Common myeloid progenitor, CD34-positive (primary cell): ENCODE measurements at regions not wholly inside any gene's neighbourhood (a gene's known extent, or its start where the extent isn't known, plus 50 kb on each side); places are given as distances from the start of the nearest gene placed in this dataset.

ENCODE experiments used
- CTCF ChIA-PET: fragments of 350-600 bp; sonication (Branson Sonifier 250); formaldehyde crosslinking; loops from one replicate; lab custom pipeline; 2021; ENCODE audit warnings: antibody characterized with exemption; lab: Charles Lee
- POLR2A ChIA-PET: fragments of 350-600 bp; sonication (Branson Sonifier 250); formaldehyde crosslinking; loops from one replicate; lab custom pipeline; 2021; ENCODE audit warnings: antibody characterized with exemption; lab: Charles Lee
- DNase-seq, 3 donors: peaks; one replicate each; pipeline versions ENCODE4 v3.0.0 to v3.0.0-alpha.2; 2013
- H3K27ac ChIP-seq, 2 experiments: 1 replicate in 1 of 2; 2 replicates in 1 of 2; pipeline ENCODE4 v1.7.0; 2013; ENCODE audit warnings: inconsistent platforms in 2 of 2, low read length in 2 of 2, mild to moderate bottlenecking in 2 of 2, low read depth in 1 of 2, moderate library complexity in 1 of 2; ENCODE audit not compliant: severe bottlenecking in 2 of 2, insufficient read depth in 1 of 2, poor library complexity in 1 of 2
- H3K27me3 ChIP-seq, 5 experiments: replicated peaks in 2 of 5; 1 replicate in 3 of 5; 2 replicates in 2 of 5; pipeline versions ENCODE4 v1.6.1 to v1.7.0; 2013; ENCODE audit warnings: low read length in 4 of 5, mild to moderate bottlenecking in 2 of 5, moderate library complexity in 2 of 5, inconsistent platforms in 1 of 5; ENCODE audit not compliant: insufficient read depth in 5 of 5, control insufficient read depth in 4 of 5
- H3K36me3 ChIP-seq, 4 experiments: 1 replicate in 2 of 4; 2 replicates in 2 of 4; pipeline versions ENCODE4 v1.6.1 to v1.7.0; 2013; ENCODE audit warnings: low read length in 3 of 4, control low read depth in 1 of 4, mild to moderate bottlenecking in 1 of 4; ENCODE audit not compliant: control insufficient read depth in 4 of 4, insufficient read depth in 4 of 4
- H3K4me1 ChIP-seq, 4 experiments: 1 replicate in 3 of 4; 2 replicates in 1 of 4; pipeline versions ENCODE4 v1.6.1 to v1.7.1; 2013; ENCODE audit warnings: low read length in 3 of 4, mild to moderate bottlenecking in 3 of 4, control low read depth in 1 of 4, inconsistent platforms in 1 of 4, moderate library complexity in 1 of 4; ENCODE audit not compliant: control insufficient read depth in 4 of 4, insufficient read depth in 4 of 4; ENCODE audit errors: control extremely low read depth in 1 of 4
- H3K4me3 ChIP-seq, 7 experiments: 1 replicate in 4 of 7; 2 replicates in 3 of 7; pipeline versions ENCODE4 v1.5.1 to v1.7.0; 2013; ENCODE audit warnings: mild to moderate bottlenecking in 7 of 7, low read length in 6 of 7, moderate library complexity in 6 of 7, inconsistent platforms in 2 of 7, low read depth in 2 of 7, control low read depth in 1 of 7; ENCODE audit not compliant: insufficient read depth in 4 of 7, control insufficient read depth in 1 of 7; ENCODE audit errors: extremely low read depth in 1 of 7
- H3K9me3 ChIP-seq, 5 experiments: 1 replicate in 4 of 5; 2 replicates in 1 of 5; pipeline versions ENCODE4 v1.6.1 to v1.7.1; 2013; ENCODE audit warnings: low read length in 4 of 5, mild to moderate bottlenecking in 2 of 5, inconsistent platforms in 1 of 5, low read depth in 1 of 5, moderate library complexity in 1 of 5; ENCODE audit not compliant: control insufficient read depth in 4 of 5, insufficient read depth in 2 of 5; ENCODE audit errors: control extremely low read depth in 1 of 5
- WGBS: methylation state at CpG from one replicate; pipeline ENCODE4 v1.1.5; 2013; ENCODE audit not compliant: insufficient coverage; 5-methylcytosine and 5-hydroxymethylcytosine counted together

DNA sequence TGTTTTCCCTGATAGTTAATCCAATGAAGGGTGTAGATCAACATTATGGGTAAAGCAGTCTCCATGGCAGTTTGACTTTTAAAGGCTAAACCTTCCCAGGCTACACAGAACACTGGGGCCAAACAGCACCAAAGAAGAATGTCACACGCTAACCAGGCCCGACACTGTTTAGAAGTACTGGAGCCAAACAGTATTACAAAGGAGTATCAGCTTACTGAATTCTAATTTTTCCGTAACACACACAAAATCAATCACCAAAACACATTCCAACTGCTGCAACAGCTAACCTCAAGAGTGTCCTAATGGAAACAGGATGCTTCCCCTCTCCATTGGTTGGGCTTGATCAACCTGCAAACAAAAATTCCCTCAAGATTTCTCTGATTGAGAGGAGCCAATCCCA lies 783.5 kb downstream of the PCDH18 start:
- no peak for DNase-seq
- H3K4me3 ChIP-seq = no peak overlapping the region
- no peak overlapping the region for H3K27ac ChIP-seq
- CTCF ChIA-PET = no interaction called here
- POLR2A ChIA-PET = no interaction called here
- no peaks in the 10 kb centered on the region for H3K9me3 ChIP-seq
- 100% methylated on average over 3 of the region's 3 CpGs for WGBS
- no peaks in the 10 kb centered on the region for H3K4me1 ChIP-seq
- H3K36me3 ChIP-seq = no peaks in the 10 kb centered on the region
- H3K27me3 ChIP-seq = no peaks in the 10 kb centered on the region

DNA sequence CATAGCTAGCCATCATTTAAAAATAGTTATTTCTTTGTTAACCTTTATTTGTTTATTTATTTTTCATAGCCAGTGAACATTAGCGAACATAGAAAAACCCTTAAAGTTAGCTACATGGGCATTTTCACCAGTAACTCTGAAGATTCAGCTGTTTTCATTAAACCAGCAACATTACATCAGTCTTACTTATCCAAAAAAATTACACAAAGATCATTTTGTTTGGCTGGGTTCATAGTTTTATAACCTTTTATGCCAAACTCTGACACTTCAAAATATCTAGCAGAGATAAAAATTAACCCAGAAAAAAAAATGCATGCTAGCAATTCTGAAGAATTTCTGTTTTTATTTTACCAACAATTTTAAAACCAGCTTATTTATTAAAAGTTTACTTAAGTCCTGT lies 784.1 kb downstream of the PCDH18 start:
- CTCF ChIA-PET = no interaction called here
- H3K27ac ChIP-seq = no peak overlapping the region
- no peaks in the 10 kb centered on the region for H3K36me3 ChIP-seq
- H3K4me1 ChIP-seq = no peaks in the 10 kb centered on the region
- POLR2A ChIA-PET = no interaction called here
- no peak for DNase-seq
- H3K4me3 ChIP-seq = no peak overlapping the region
- no peaks in the 10 kb centered on the region for H3K27me3 ChIP-seq
- H3K9me3 ChIP-seq = no peaks in the 10 kb centered on the region
- WGBS = 100% methylated on average over 1 of the region's 1 CpG

DNA sequence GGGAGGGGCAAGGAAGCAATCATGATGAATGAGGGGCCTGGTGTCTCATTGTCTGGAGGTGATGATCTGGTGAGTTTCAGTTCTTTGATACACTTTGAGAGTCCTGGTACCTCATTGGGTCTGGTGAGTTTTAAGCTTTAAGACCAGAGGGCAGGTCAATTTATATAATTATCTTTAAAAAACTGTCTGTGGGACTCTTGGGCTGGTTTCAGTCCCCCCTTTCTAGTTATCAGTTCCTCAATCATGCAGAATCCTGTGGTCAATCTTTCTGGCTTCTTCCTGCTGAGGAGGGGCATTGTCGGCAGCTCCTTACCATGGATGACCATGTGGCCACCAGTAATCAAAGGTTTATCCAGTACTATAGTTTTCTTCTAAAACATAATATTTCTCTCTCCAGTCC lies 789.1 kb downstream of the PCDH18 start:
- H3K4me3 ChIP-seq = no peak overlapping the region
- CTCF ChIA-PET = no interaction called here
- no peaks in the 10 kb centered on the region for H3K36me3 ChIP-seq
- POLR2A ChIA-PET = no interaction called here
- WGBS = 80% methylated on average over 1 of the region's 1 CpG
- H3K27ac ChIP-seq = no peak overlapping the region
- H3K4me1 ChIP-seq = no peaks in the 10 kb centered on the region
- no peak for DNase-seq
- no peaks in the 10 kb centered on the region for H3K27me3 ChIP-seq
- no peaks in the 10 kb centered on the region for H3K9me3 ChIP-seq

DNA sequence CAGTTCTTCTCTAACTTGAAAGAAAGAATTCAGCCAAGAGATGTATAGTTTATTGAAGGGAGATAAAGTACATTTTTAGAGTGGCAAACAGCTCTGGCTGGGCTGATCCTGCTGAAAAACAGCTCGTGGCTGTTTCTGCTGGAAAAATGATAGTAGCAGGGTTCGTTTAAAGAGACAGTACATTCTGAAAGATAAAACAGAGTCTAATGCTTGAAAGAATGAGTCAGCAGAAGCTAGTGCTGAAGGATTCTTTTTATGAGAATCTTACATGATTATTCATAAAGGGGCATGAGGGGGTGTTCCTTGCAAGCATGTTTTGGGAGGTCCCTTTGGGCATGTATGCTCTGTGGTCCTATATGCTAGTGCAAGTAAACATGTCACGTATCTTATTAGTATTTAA lies 790.0 kb downstream of the PCDH18 start:
- ChIA-PET POLR2A (no interaction called here), CTCF (no interaction called here)
- H3K4me1 ChIP-seq = no peaks in the 10 kb centered on the region
- WGBS = 86% methylated on average over 2 of the region's 3 CpGs
- no peaks in the 10 kb centered on the region for H3K27me3 ChIP-seq
- no peak overlapping the region for H3K27ac ChIP-seq
- H3K9me3 ChIP-seq = no peaks in the 10 kb centered on the region
- no peak for DNase-seq
- H3K4me3 ChIP-seq = no peak overlapping the region
- H3K36me3 ChIP-seq = no peaks in the 10 kb centered on the region

DNA sequence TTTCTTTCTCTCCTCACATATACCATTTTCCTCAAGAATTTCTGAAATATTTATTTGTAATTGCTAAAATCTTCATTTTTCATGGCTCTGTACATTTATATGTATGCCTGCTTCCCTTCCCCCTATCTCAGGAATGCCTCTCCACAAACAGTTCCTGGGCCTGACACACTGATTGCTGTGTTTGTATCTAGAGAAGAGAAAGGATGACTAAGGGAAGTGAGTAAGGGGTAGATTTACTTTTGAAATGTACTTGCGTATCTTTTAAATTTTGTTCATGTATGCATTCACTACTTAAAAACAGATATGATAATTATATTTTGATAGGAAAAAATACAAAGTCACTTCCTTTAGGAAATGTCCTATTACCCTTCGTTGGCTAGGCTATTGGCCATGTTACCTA lies 790.8 kb downstream of the PCDH18 start:
- WGBS = no CpG with 5 or more reads among the region's 2 CpGs
- no peaks in the 10 kb centered on the region for H3K27me3 ChIP-seq
- H3K4me3 ChIP-seq = no peak overlapping the region
- POLR2A ChIA-PET = no interaction called here
- H3K36me3 ChIP-seq = no peaks in the 10 kb centered on the region
- peaks cover 0 to under 1% (median 0%) of the 10 kb centered on the region in 5 experiments for H3K9me3 ChIP-seq
- CTCF ChIA-PET = no interaction called here
- DNase-seq = no peak
- no peaks in the 10 kb centered on the region for H3K4me1 ChIP-seq
- no peak overlapping the region for H3K27ac ChIP-seq

DNA sequence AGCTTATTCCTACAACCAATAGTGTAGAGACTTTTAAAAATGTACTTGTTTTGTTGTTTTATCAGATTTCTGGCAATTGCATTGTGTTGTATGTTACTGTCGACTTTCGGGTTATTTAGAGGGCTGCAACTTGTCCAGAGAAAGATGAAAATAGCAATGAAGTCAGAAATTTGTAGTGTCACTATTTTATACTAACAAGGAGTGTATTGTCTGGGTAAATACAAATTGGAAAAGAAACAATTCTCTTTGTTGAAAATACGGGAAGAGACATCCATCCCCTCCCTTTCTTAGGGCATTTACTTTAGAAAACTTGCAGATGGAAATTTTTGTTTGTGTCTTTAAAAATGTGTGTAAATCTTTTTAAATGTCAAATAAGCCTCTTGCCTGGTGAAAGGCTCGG lies 792.0 kb downstream of the PCDH18 start:
- H3K36me3 ChIP-seq = no peaks in the 10 kb centered on the region
- H3K4me3 ChIP-seq = no peak overlapping the region
- ChIA-PET CTCF (no interaction called here), POLR2A (no interaction called here)
- DNase-seq = no peak
- WGBS = no CpG with 5 or more reads among the region's 4 CpGs
- peaks cover 0 to 1% (median 0%) of the 10 kb centered on the region in 5 experiments for H3K9me3 ChIP-seq
- H3K27ac ChIP-seq = no peak overlapping the region
- no peaks in the 10 kb centered on the region for H3K27me3 ChIP-seq
- H3K4me1 ChIP-seq = no peaks in the 10 kb centered on the region

DNA sequence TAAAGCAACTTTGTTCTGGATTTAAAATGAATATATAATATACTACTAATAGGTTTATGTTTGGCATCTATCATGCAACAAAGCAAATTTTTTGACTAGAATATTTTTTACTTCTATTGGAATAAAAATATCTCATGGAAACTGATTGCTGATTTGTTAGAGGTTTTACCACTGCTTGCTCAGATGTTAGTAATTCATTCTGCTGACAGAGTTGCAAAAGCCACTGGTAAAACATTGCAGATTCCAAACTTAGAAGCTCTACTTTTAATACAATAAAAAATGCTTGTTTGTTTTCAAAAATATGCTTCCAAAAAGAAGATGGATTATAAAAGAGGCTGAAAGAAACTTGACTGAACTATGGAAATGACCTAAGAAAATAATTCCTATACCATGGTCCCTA lies 795.2 kb downstream of the PCDH18 start:
- ChIA-PET CTCF (no interaction called here), POLR2A (no interaction called here)
- H3K9me3 ChIP-seq = peaks cover 0 to 1% (median 0%) of the 10 kb centered on the region in 5 experiments
- no peaks in the 10 kb centered on the region for H3K4me1 ChIP-seq
- DNase-seq = no peak
- no peak overlapping the region for H3K27ac ChIP-seq
- H3K27me3 ChIP-seq = no peaks in the 10 kb centered on the region
- no peaks in the 10 kb centered on the region for H3K36me3 ChIP-seq
- no peak overlapping the region for H3K4me3 ChIP-seq

DNA sequence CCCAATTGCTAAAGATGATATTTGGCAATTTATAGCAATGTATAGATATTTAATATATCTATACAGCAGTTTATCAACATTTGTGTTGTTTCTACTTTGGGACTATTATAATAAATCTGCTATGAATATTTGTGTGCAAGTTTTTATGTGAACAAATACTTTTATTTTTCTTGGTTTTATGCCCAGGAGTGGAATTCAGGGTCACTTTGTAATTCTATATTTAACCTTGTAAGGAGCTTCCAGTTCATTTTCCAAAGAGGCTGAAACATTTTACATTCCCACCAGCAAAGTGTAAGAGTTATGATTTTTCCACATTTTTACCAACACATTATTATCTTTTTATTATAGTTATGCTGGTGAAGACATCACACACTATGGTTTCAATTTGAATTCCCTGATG lies 801.3 kb downstream of the PCDH18 start:
- Histone ChIP-seq H3K27me3 (no peaks in the 10 kb centered on the region), H3K27ac (no peak overlapping the region), H3K4me1 (no peaks in the 10 kb centered on the region), H3K9me3 (no peaks in the 10 kb centered on the region), H3K4me3 (no peak overlapping the region), H3K36me3 (no peaks in the 10 kb centered on the region)
- CTCF ChIA-PET = no interaction called here
- POLR2A ChIA-PET = no interaction called here
- DNase-seq = no peak
